ENCODE measurements at regions not wholly inside any gene's neighbourhood (a gene's known extent, or its start where the extent isn't known, plus 50 kb on each side); places are given as distances from the start of the nearest gene placed in this dataset.
"Not testable (repeated sequence)": the region's sequence is repeated elsewhere in the genome, so short reads cannot be mapped to it uniquely, and the experiment has no call there.

DNA sequence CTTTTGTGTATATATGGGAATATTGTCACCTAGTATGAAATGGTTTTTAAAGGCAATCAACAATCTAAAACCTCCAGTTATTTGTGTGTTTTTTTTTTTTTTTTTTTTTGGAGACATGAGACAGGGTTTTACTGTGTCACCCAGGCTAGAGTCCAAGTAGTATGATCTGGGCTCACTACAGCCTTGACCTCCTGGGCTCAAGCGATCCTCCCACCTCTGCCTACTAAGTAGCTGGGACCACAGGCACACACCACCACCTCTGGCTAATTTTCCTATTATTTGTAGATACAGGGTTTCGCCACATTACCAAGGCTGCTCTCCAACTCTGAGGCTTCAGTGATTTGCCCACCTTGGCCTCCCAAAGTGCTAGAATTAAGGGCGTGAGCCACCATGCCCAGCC is 349.9 kb downstream of the UTRN start:
- Histone ChIP-seq H3K9me2 (replicated peaks; ENCODE audit: control insufficient read depth, low read length) (no peaks in the 10 kb centered on the region), H3K4me3 (ENCODE audit: low read length) (no peak overlapping the region), H3K36me3 (ENCODE audit: control insufficient read depth, low read length) (no peaks in the 10 kb centered on the region), H3K4me2 (ENCODE audit: low read length) (no peak overlapping the region), H3F3A (ENCODE audit: control insufficient read depth, insufficient read depth) (no peaks in the 10 kb centered on the region), H3K9me3 (ENCODE audit: control insufficient read depth, insufficient read depth, low read length) (no peaks in the 10 kb centered on the region), H4K20me1 (ENCODE audit: control insufficient read depth, insufficient read depth, low read depth, low read length) (no peaks in the 10 kb centered on the region), H3K27me3 (ENCODE audit: control insufficient read depth, low read length) (no peaks in the 10 kb centered on the region), H3K79me2 (ENCODE audit: control insufficient read depth, low read length) (no peaks in the 10 kb centered on the region), H3K27ac (ENCODE audit: low read depth, low read length) (no peak overlapping the region), H3K4me1 (ENCODE audit: control insufficient read depth, low read length) (no peaks in the 10 kb centered on the region)
- no peak for TF ChIP-seq EZH2phosphoT487 (IDR thresholded peaks at IDR 0.05; ENCODE audit: borderline replicate concordance, low read length)
- TF ChIP-seq, protein P1, sequence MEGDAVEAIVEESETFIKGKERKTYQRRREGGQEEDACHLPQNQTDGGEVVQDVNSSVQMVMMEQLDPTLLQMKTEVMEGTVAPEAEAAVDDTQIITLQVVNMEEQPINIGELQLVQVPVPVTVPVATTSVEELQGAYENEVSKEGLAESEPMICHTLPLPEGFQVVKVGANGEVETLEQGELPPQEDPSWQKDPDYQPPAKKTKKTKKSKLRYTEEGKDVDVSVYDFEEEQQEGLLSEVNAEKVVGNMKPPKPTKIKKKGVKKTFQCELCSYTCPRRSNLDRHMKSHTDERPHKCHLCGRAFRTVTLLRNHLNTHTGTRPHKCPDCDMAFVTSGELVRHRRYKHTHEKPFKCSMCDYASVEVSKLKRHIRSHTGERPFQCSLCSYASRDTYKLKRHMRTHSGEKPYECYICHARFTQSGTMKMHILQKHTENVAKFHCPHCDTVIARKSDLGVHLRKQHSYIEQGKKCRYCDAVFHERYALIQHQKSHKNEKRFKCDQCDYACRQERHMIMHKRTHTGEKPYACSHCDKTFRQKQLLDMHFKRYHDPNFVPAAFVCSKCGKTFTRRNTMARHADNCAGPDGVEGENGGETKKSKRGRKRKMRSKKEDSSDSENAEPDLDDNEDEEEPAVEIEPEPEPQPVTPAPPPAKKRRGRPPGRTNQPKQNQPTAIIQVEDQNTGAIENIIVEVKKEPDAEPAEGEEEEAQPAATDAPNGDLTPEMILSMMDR (IDR thresholded peaks at IDR 0.05; ENCODE audit: low read depth, low read length, poor library complexity, severe bottlenecking) = no peak

DNA sequence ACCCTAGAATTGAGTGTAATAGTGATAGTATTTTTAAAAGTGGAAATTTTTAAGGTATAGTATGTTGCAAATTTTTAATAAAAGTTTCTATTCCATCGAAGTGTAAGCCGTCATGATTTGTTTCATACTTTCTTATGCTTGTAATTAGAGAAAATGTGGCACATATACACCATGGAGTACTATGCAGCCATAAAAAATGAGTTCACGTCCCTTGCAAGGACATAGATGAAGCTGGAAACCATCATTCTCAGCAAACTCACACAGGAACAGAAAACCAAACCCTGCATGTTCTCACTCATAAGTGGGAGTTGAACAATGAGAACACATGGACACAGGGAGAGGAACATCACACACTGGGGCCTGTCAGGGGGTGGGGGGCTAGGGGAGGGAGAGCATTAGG is 350.9 kb downstream of the UTRN start:
- H4K20me1 ChIP-seq (ENCODE audit: control insufficient read depth, insufficient read depth, low read depth, low read length); H3K4me1 ChIP-seq (ENCODE audit: control insufficient read depth, low read length); H3K27ac ChIP-seq (ENCODE audit: low read depth, low read length); H3K36me3 ChIP-seq (ENCODE audit: control insufficient read depth, low read length); H3K79me2 ChIP-seq (ENCODE audit: control insufficient read depth, low read length); H3K9me2 ChIP-seq (replicated peaks; ENCODE audit: control insufficient read depth, low read length); H3K9me3 ChIP-seq (ENCODE audit: control insufficient read depth, insufficient read depth, low read length); H3K4me3 ChIP-seq (ENCODE audit: low read length); H3K4me2 ChIP-seq (ENCODE audit: low read length); H3K27me3 ChIP-seq (ENCODE audit: control insufficient read depth, low read length); H3F3A ChIP-seq (ENCODE audit: control insufficient read depth, insufficient read depth): not testable (repeated sequence)

DNA sequence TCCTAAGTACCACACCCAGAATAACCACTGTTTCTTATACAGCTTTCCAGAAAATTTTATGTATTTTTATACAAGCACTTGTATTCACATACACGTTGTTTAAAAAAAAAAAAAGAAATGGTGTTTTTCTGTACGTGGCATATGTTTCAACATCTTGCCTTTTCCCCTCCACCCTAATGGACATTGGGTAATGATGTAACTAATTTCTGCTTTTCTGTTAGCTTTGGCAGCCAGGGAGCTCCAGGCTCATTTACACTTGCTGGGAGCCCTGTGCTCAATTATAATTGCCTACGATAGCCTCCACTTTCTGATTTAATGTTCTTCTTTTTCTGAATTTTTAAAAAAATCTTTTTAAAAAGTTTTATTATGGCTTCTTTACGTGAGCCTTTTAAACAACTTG is 352.4 kb downstream of the UTRN start:
- H3F3A ChIP-seq (ENCODE audit: control insufficient read depth, insufficient read depth) = no peaks in the 10 kb centered on the region
- H3K4me1 ChIP-seq (ENCODE audit: control insufficient read depth, low read length) = no peaks in the 10 kb centered on the region
- no peak overlapping the region for H3K27ac ChIP-seq (ENCODE audit: low read depth, low read length)
- TF ChIP-seq, protein P1 (IDR thresholded peaks at IDR 0.05; ENCODE audit: low read depth, low read length, poor library complexity, severe bottlenecking) = no peak
- no peak for TF ChIP-seq EZH2phosphoT487 (IDR thresholded peaks at IDR 0.05; ENCODE audit: borderline replicate concordance, low read length)
- H3K79me2 ChIP-seq (ENCODE audit: control insufficient read depth, low read length) = no peaks in the 10 kb centered on the region
- H3K36me3 ChIP-seq (ENCODE audit: control insufficient read depth, low read length) = no peaks in the 10 kb centered on the region
- no peaks in the 10 kb centered on the region for H4K20me1 ChIP-seq (ENCODE audit: control insufficient read depth, insufficient read depth, low read depth, low read length)
- H3K4me2 ChIP-seq (ENCODE audit: low read length) = no peak overlapping the region
- H3K27me3 ChIP-seq (ENCODE audit: control insufficient read depth, low read length) = no peaks in the 10 kb centered on the region
- no peak overlapping the region for H3K4me3 ChIP-seq (ENCODE audit: low read length)
- no peaks in the 10 kb centered on the region for H3K9me3 ChIP-seq (ENCODE audit: control insufficient read depth, insufficient read depth, low read length)
- H3K9me2 ChIP-seq (replicated peaks; ENCODE audit: control insufficient read depth, low read length) = no peaks in the 10 kb centered on the region

DNA sequence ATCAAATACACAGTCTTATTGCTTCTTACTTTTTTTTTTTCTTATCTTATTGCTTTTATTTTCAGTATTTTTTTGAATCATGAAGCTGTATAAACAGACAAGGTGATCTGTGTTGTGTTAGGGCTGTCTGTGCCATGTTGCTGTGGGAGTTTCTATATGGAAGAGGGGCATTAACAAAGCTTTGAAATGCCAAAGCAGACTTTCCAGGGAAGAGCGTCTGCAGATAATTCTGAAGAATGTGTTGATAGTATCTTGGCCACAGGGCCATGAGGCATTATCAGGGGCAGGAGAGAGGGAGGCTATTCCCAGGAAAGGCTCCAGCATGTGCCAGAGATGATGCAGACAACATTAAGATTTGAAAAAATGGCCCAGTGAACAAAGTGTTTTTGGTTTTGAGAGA is 354.5 kb downstream of the UTRN start:
- Histone ChIP-seq H3K36me3 (ENCODE audit: control insufficient read depth, low read length) (no peaks in the 10 kb centered on the region), H3K27ac (ENCODE audit: low read depth, low read length) (no peak overlapping the region), H3F3A (ENCODE audit: control insufficient read depth, insufficient read depth) (no peaks in the 10 kb centered on the region), H3K4me3 (ENCODE audit: low read length) (no peak overlapping the region), H3K4me1 (ENCODE audit: control insufficient read depth, low read length) (no peaks in the 10 kb centered on the region), H3K9me2 (replicated peaks; ENCODE audit: control insufficient read depth, low read length) (no peaks in the 10 kb centered on the region), H3K27me3 (ENCODE audit: control insufficient read depth, low read length) (no peaks in the 10 kb centered on the region), H3K79me2 (ENCODE audit: control insufficient read depth, low read length) (no peaks in the 10 kb centered on the region), H3K9me3 (ENCODE audit: control insufficient read depth, insufficient read depth, low read length) (no peaks in the 10 kb centered on the region), H4K20me1 (ENCODE audit: control insufficient read depth, insufficient read depth, low read depth, low read length) (no peaks in the 10 kb centered on the region), H3K4me2 (ENCODE audit: low read length) (no peak overlapping the region)
- no peak for TF ChIP-seq EZH2phosphoT487 (IDR thresholded peaks at IDR 0.05; ENCODE audit: borderline replicate concordance, low read length)
